IMR-90 (cell line): ENCODE measurements at regions not wholly inside any gene's neighbourhood (a gene's known extent, or its start where the extent isn't known, plus 50 kb on each side); places are given as distances from the start of the nearest gene placed in this dataset.

Experiments
- ATAC-seq: fragments of 200-7000 bp; cut with Tn5 transposase; 2 replicates; pipeline ENCODE4 v1.9.1; 2020; ENCODE audit warnings: low read depth, mild to moderate bottlenecking, moderate library complexity
- BruUV-seq: library from RNA; stranded (reverse); fragments of 400-500 nt; replicated peaks from 2 replicates; lab custom pipeline; 2021; lab: Mats Ljungman, UMichigan
- CTCF ChIA-PET: fragments of 300-600 bp; formaldehyde crosslinking; extraction: SDS; loops from one replicate; lab custom pipeline; 2021; ENCODE audit warnings: antibody characterized with exemption; lab: Yijun Ruan, JAX
- POLR2A ChIA-PET: fragments of 300-600 bp; sonication (Branson Sonifier 250); formaldehyde crosslinking; loops from one replicate; lab custom pipeline; 2022; ENCODE audit warnings: antibody characterized with exemption; ENCODE audit not compliant: unreplicated experiment; lab: Charles Lee
- DNase-seq: peaks from one replicate; pipeline ENCODE4 v3.0.0; 2013
- H2AFZ ChIP-seq: replicated peaks from 2 replicates; pipeline ENCODE3; 2013; ENCODE audit warnings: low read length, mild to moderate bottlenecking; ENCODE audit not compliant: poor library complexity
- H2AK5ac ChIP-seq: 2 replicates; pipeline ENCODE4 v1.6.1; 2013; ENCODE audit warnings: low read depth, low read length, inconsistent platforms
- H2AK9ac ChIP-seq: replicated peaks from 2 replicates; pipeline ENCODE3; 2013; ENCODE audit warnings: mild to moderate bottlenecking, low read depth, low read length, moderate library complexity; ENCODE audit not compliant: poor library complexity
- H2BK120ac ChIP-seq: 2 replicates; pipeline ENCODE4 v1.6.1; 2013; ENCODE audit warnings: low read depth, low read length, inconsistent platforms
- H2BK15ac ChIP-seq: 3 replicates; pipeline ENCODE4 v1.6.1; 2013; ENCODE audit warnings: low read depth, low read length, inconsistent platforms
- H2BK20ac ChIP-seq: 2 replicates; pipeline ENCODE4 v1.6.1; 2013; ENCODE audit warnings: low read depth, mild to moderate bottlenecking, inconsistent platforms, low read length, moderate library complexity
- H2BK5ac ChIP-seq: 2 replicates; pipeline ENCODE4 v1.6.1; 2013; ENCODE audit warnings: mild to moderate bottlenecking, low read depth, low read length, inconsistent platforms; ENCODE audit not compliant: poor library complexity, severe bottlenecking
- H3K14ac ChIP-seq: replicated peaks from 2 replicates; pipeline ENCODE4 v1.6.1; 2013; ENCODE audit warnings: low read depth, low read length, inconsistent platforms
- H3K18ac ChIP-seq: 2 replicates; pipeline ENCODE4 v1.6.1; 2013; ENCODE audit warnings: low read depth, low read length, control low read depth
- H3K23ac ChIP-seq: 2 replicates; pipeline ENCODE4 v1.6.1; 2013; ENCODE audit warnings: low read depth, low read length, inconsistent platforms
- H3K27ac ChIP-seq: 2 replicates; pipeline ENCODE4 v1.5.1; 2013; ENCODE audit warnings: mild to moderate bottlenecking, control low read depth, low read length; ENCODE audit not compliant: insufficient read depth
- H3K27me3 ChIP-seq: 2 replicates; pipeline ENCODE4 v1.6.1; 2013; ENCODE audit warnings: low read length; ENCODE audit not compliant: control insufficient read depth, insufficient read depth
- H3K36me3 ChIP-seq: 2 replicates; pipeline ENCODE4 v1.6.1; 2013; ENCODE audit warnings: low read length, mixed read lengths; ENCODE audit not compliant: control insufficient read depth, insufficient read depth
- H3K4ac ChIP-seq: 2 replicates; pipeline ENCODE4 v1.6.1; 2013; ENCODE audit warnings: low read depth, low read length, inconsistent platforms
- H3K4me1 ChIP-seq: 2 replicates; pipeline ENCODE4 v1.6.1; 2013; ENCODE audit warnings: low read length, mixed read lengths; ENCODE audit not compliant: control insufficient read depth, insufficient read depth
- H3K4me2 ChIP-seq: 2 replicates; pipeline ENCODE4 v1.6.1; 2013; ENCODE audit warnings: low read depth, mild to moderate bottlenecking, control low read depth, low read length, moderate library complexity
- H3K4me3 ChIP-seq: 2 replicates; pipeline ENCODE4 v1.5.1; 2013; ENCODE audit warnings: low read depth, mild to moderate bottlenecking, control low read depth, low read length, moderate library complexity; ENCODE audit not compliant: insufficient read depth
- H3K56ac ChIP-seq: 2 replicates; pipeline ENCODE4 v1.6.1; 2013; ENCODE audit warnings: low read length, inconsistent platforms; ENCODE audit not compliant: insufficient read depth; ENCODE audit errors: extremely low read depth
- H3K79me1 ChIP-seq, 2 experiments: 2 replicates each; pipeline ENCODE4 v1.6.1; 2013; ENCODE audit warnings: low read length in 2 of 2, inconsistent platforms in 1 of 2, low read depth in 1 of 2
- H3K9ac ChIP-seq: 2 replicates; pipeline ENCODE4 v1.6.1; 2013; ENCODE audit warnings: low read depth, low read length, control low read depth
- H3K9me1 ChIP-seq: 2 replicates; pipeline ENCODE4 v1.6.1; 2013; ENCODE audit warnings: low read length, inconsistent platforms; ENCODE audit not compliant: insufficient read depth
- H3K9me3 ChIP-seq: 2 replicates; pipeline ENCODE4 v1.6.1; 2013; ENCODE audit warnings: low read length; ENCODE audit not compliant: control insufficient read depth, insufficient read depth
- H4K20me1 ChIP-seq: 2 replicates; pipeline ENCODE4 v1.6.1; 2013; ENCODE audit warnings: low read length, inconsistent platforms; ENCODE audit not compliant: insufficient read depth
- H4K5ac ChIP-seq: 2 replicates; pipeline ENCODE4 v1.6.1; 2013; ENCODE audit warnings: mild to moderate bottlenecking, low read depth, low read length, control low read depth
- H4K8ac ChIP-seq, 2 experiments: 2 replicates each; pipeline ENCODE4 v1.6.1; 2013; ENCODE audit warnings: low read depth in 2 of 2, low read length in 2 of 2, control low read depth in 1 of 2, inconsistent platforms in 1 of 2
- H4K91ac ChIP-seq: 2 replicates; pipeline ENCODE4 v1.6.1; 2013; ENCODE audit warnings: low read depth, low read length, inconsistent platforms; ENCODE audit not compliant: insufficient read depth
- CHD1 ChIP-seq: IDR thresholded peaks from 2 replicates; pipeline ENCODE4 v1.6.1; 2012; ENCODE audit warnings: low read depth, low read length, improper control_type of control experiment
- dilution Hi-C: fragments of 300-500 bp; cut with HindIII; formaldehyde crosslinking; loops from one replicate; pipeline ENCODE4 v1.14.3; 2018; ENCODE audit warnings: low sequenced_read_pairs; ENCODE audit not compliant: unreplicated experiment
- in situ Hi-C: fragments of 300-500 bp; cut with MboI; formaldehyde crosslinking; loops from 3 replicates; pipeline ENCODE4 v1.14.3; 2019; ENCODE audit warnings: low sequenced_read_pairs, inconsistent platforms, mixed read lengths
- intact Hi-C: fragments of 100-400 bp; cut with micrococcal nuclease; formaldehyde crosslinking; loops from 2 replicates; pipeline ENCODE4 v1.10.0; 2022

- no peak overlapping the region for H3K14ac ChIP-seq
- no peak overlapping the region for H2AK5ac ChIP-seq
- no TSS peak for BruUV-seq
- H3K18ac ChIP-seq, result no peak overlapping the region
- H3K56ac ChIP-seq, result no peak overlapping the region
- H3K79me1 ChIP-seq, result no peaks in the 10 kb centered on the region
- H2AK9ac ChIP-seq, result no peak overlapping the region
- H2BK15ac ChIP-seq, result no peak overlapping the region
- H3K4ac ChIP-seq, result no peak overlapping the region
- H3K27me3 ChIP-seq, result peaks cover 7% of the 10 kb centered on the region
- TF ChIP-seq CHD1, result no peak
- no peak overlapping the region for H4K91ac ChIP-seq
- no peak overlapping the region for H3K4me2 ChIP-seq
- no peak overlapping the region for H2BK5ac ChIP-seq
- H2BK20ac ChIP-seq, result no peak overlapping the region
- H3K4me1 ChIP-seq, result no peaks in the 10 kb centered on the region
- CTCF ChIA-PET, result interaction anchor here (0.5 kb wide), 1 partner anchor 247 kb away, joined by 8 read pairs; no protein-coding TSS in a partner anchor
- H3K27ac ChIP-seq, result no peak overlapping the region
- POLR2A ChIA-PET, result interaction anchor here (0.7 kb wide), 1 partner anchor 82 kb away, joined by 3 read pairs; no protein-coding TSS in a partner anchor
- ATAC-seq, result no peak
- H3K36me3 ChIP-seq, result no peaks in the 10 kb centered on the region
- no peak overlapping the region for H4K8ac ChIP-seq
- no peaks in the 10 kb centered on the region for H3K9me1 ChIP-seq
- no peak overlapping the region for H3K9ac ChIP-seq
- H3K23ac ChIP-seq, result no peak overlapping the region
- H3K4me3 ChIP-seq, result no peak overlapping the region
- H2BK120ac ChIP-seq, result no peak overlapping the region
- dilution Hi-C loops, result no loop called here
- H2AFZ ChIP-seq, result no peak overlapping the region
- H4K20me1 ChIP-seq, result no peaks in the 10 kb centered on the region
- intact Hi-C loops, result no loop called here
- no peaks in the 10 kb centered on the region for H3K9me3 ChIP-seq
- H4K5ac ChIP-seq, result no peak overlapping the region
- DNase-seq, result no peak
- in situ Hi-C loops, result no loop called here
Measured at GRCh38 chr4:108336076-108336475, 167.3 kb upstream of the LEF1 start.
